ENCODE measurements at regions not wholly inside any gene's neighbourhood (a gene's known extent, or its start where the extent isn't known, plus 50 kb on each side); places are given as distances from the start of the nearest gene placed in this dataset.
"Not testable (repeated sequence)": the region's sequence is repeated elsewhere in the genome, so short reads cannot be mapped to it uniquely, and the experiment has no call there.

- DNase-seq (ENCODE audit: low read depth, low spot score): peak; percentile 33
- in situ Hi-C loops (cut with HindIII; ENCODE audit: low sequenced_read_pairs): no loop called here
- no peak overlapping the region for H3K4me3 ChIP-seq (ENCODE audit: low read depth, low read length)
- no peak for TF ChIP-seq CTCF (IDR thresholded peaks at IDR 0.05; ENCODE audit: low read depth, low read length)
Measured at GRCh38 chr3:110352841-110353604, 718.6 kb upstream of the NECTIN3 start.

GRCh38 chr3:110362751-110363150 is 708.9 kb upstream of the NECTIN3 start:
- H3K4me3 ChIP-seq (ENCODE audit: low read depth, low read length): no peak overlapping the region
- DNase-seq (ENCODE audit: low read depth, low spot score): no peak
- in situ Hi-C loops (cut with HindIII; ENCODE audit: low sequenced_read_pairs): no loop called here
- no peak for TF ChIP-seq CTCF (IDR thresholded peaks at IDR 0.05; ENCODE audit: low read depth, low read length)

GRCh38 chr3:110367289-110367688 is 704.3 kb upstream of the NECTIN3 start:
- H3K4me3 ChIP-seq (ENCODE audit: low read depth, low read length); DNase-seq (ENCODE audit: low read depth, low spot score); in situ Hi-C loops (cut with HindIII; ENCODE audit: low sequenced_read_pairs): not testable (repeated sequence)

- no peak for DNase-seq (ENCODE audit: low read depth, low spot score)
- in situ Hi-C loops (cut with HindIII; ENCODE audit: low sequenced_read_pairs): no loop called here
- TF ChIP-seq CTCF (IDR thresholded peaks at IDR 0.05; ENCODE audit: low read depth, low read length): no peak
- H3K4me3 ChIP-seq (ENCODE audit: low read depth, low read length): no peak overlapping the region
Measured at GRCh38 chr3:110375751-110376518, 695.7 kb upstream of the NECTIN3 start.

GRCh38 chr3:110378481-110378880 is 693.1 kb upstream of the NECTIN3 start:
- DNase-seq (ENCODE audit: low read depth, low spot score): no peak
- no peak overlapping the region for H3K4me3 ChIP-seq (ENCODE audit: low read depth, low read length)
- in situ Hi-C loops (cut with HindIII; ENCODE audit: low sequenced_read_pairs): no loop called here
- no peak for TF ChIP-seq CTCF (IDR thresholded peaks at IDR 0.05; ENCODE audit: low read depth, low read length)

- H3K4me3 ChIP-seq (ENCODE audit: low read depth, low read length): no peak overlapping the region
- no peak for DNase-seq (ENCODE audit: low read depth, low spot score)
- in situ Hi-C loops (cut with HindIII; ENCODE audit: low sequenced_read_pairs): no loop called here
- TF ChIP-seq CTCF (IDR thresholded peaks at IDR 0.05; ENCODE audit: low read depth, low read length): no peak
Measured at GRCh38 chr3:110381992-110382391, 689.6 kb upstream of the NECTIN3 start.

- in situ Hi-C loops (cut with HindIII; ENCODE audit: low sequenced_read_pairs): no loop called here
- no peak for TF ChIP-seq CTCF (IDR thresholded peaks at IDR 0.05; ENCODE audit: low read depth, low read length)
- no peak for DNase-seq (ENCODE audit: low read depth, low spot score)
- no peak overlapping the region for H3K4me3 ChIP-seq (ENCODE audit: low read depth, low read length)
Measured at GRCh38 chr3:110383356-110383755, 688.3 kb upstream of the NECTIN3 start.
